ENCODE measurements at regions not wholly inside any gene's neighbourhood (a gene's known extent, or its start where the extent isn't known, plus 50 kb on each side); places are given as distances from the start of the nearest gene placed in this dataset.

- Histone ChIP-seq H3K27ac (ENCODE audit: low read depth, low read length) (no peak overlapping the region), H3K9ac (ENCODE audit: low read length) (no peak overlapping the region), H3K9me3 (ENCODE audit: insufficient read depth, low read length) (no peaks in the 10 kb centered on the region), H2AFZ (ENCODE audit: low read depth, low read length, severe bottlenecking) (no peak overlapping the region), H3K4me3 (ENCODE audit: insufficient read depth, low read length, poor library complexity, severe bottlenecking) (no peak overlapping the region), H3K79me2 (ENCODE audit: insufficient read depth, low read length) (no peaks in the 10 kb centered on the region), H3K4me2 (ENCODE audit: low read depth, low read length, poor library complexity, severe bottlenecking) (no peak overlapping the region), H3K9me2 (replicated peaks; ENCODE audit: insufficient read depth, low read length) (no peaks in the 10 kb centered on the region), H3F3A (ENCODE audit: insufficient read depth) (no peaks in the 10 kb centered on the region), H3K27me3 (ENCODE audit: low read length) (no peaks in the 10 kb centered on the region), H4K20me1 (ENCODE audit: low read depth, low read length) (no peaks in the 10 kb centered on the region), H3K36me3 (ENCODE audit: low read length) (no peaks in the 10 kb centered on the region)
- TF ChIP-seq CTCF (IDR thresholded peaks at IDR 0.05; ENCODE audit: insufficient read depth, low read length, poor library complexity, severe bottlenecking) (no peak), EZH2phosphoT487 (conservative IDR thresholded peaks at IDR 0.05; ENCODE audit: low read length) (no peak)
Measured at GRCh38 chr12:128007250-128007649, 259.7 kb upstream of the TMEM132C start.

GRCh38 chr12:128008341-128008740 is 258.6 kb upstream of the TMEM132C start:
- no peaks in the 10 kb centered on the region for H3K9me3 ChIP-seq (ENCODE audit: insufficient read depth, low read length)
- no peaks in the 10 kb centered on the region for H3F3A ChIP-seq (ENCODE audit: insufficient read depth)
- no peak overlapping the region for H3K4me3 ChIP-seq (ENCODE audit: insufficient read depth, low read length, poor library complexity, severe bottlenecking)
- TF ChIP-seq EZH2phosphoT487 (conservative IDR thresholded peaks at IDR 0.05; ENCODE audit: low read length) (no peak), CTCF (IDR thresholded peaks at IDR 0.05; ENCODE audit: insufficient read depth, low read length, poor library complexity, severe bottlenecking) (no peak)
- H3K9ac ChIP-seq (ENCODE audit: low read length) = no peak overlapping the region
- H4K20me1 ChIP-seq (ENCODE audit: low read depth, low read length) = no peaks in the 10 kb centered on the region
- no peaks in the 10 kb centered on the region for H3K36me3 ChIP-seq (ENCODE audit: low read length)
- no peak overlapping the region for H3K27ac ChIP-seq (ENCODE audit: low read depth, low read length)
- no peaks in the 10 kb centered on the region for H3K27me3 ChIP-seq (ENCODE audit: low read length)
- no peaks in the 10 kb centered on the region for H3K79me2 ChIP-seq (ENCODE audit: insufficient read depth, low read length)
- no peaks in the 10 kb centered on the region for H3K9me2 ChIP-seq (replicated peaks; ENCODE audit: insufficient read depth, low read length)
- H3K4me2 ChIP-seq (ENCODE audit: low read depth, low read length, poor library complexity, severe bottlenecking) = no peak overlapping the region
- no peak overlapping the region for H2AFZ ChIP-seq (ENCODE audit: low read depth, low read length, severe bottlenecking)

GRCh38 chr12:128009108-128009507 is 257.9 kb upstream of the TMEM132C start:
- Histone ChIP-seq H3K9ac (ENCODE audit: low read length) (no peak overlapping the region), H4K20me1 (ENCODE audit: low read depth, low read length) (no peaks in the 10 kb centered on the region), H3F3A (ENCODE audit: insufficient read depth) (no peaks in the 10 kb centered on the region), H2AFZ (ENCODE audit: low read depth, low read length, severe bottlenecking) (no peak overlapping the region), H3K9me2 (replicated peaks; ENCODE audit: insufficient read depth, low read length) (no peaks in the 10 kb centered on the region), H3K9me3 (ENCODE audit: insufficient read depth, low read length) (no peaks in the 10 kb centered on the region), H3K27me3 (ENCODE audit: low read length) (no peaks in the 10 kb centered on the region), H3K36me3 (ENCODE audit: low read length) (no peaks in the 10 kb centered on the region), H3K79me2 (ENCODE audit: insufficient read depth, low read length) (no peaks in the 10 kb centered on the region), H3K27ac (ENCODE audit: low read depth, low read length) (no peak overlapping the region), H3K4me3 (ENCODE audit: insufficient read depth, low read length, poor library complexity, severe bottlenecking) (no peak overlapping the region), H3K4me2 (ENCODE audit: low read depth, low read length, poor library complexity, severe bottlenecking) (no peak overlapping the region)
- TF ChIP-seq CTCF (IDR thresholded peaks at IDR 0.05; ENCODE audit: insufficient read depth, low read length, poor library complexity, severe bottlenecking) (no peak), EZH2phosphoT487 (conservative IDR thresholded peaks at IDR 0.05; ENCODE audit: low read length) (no peak)
